VCaP (cell line): ENCODE measurements at regions not wholly inside any gene's neighbourhood (a gene's known extent, or its start where the extent isn't known, plus 50 kb on each side); places are given as distances from the start of the nearest gene placed in this dataset.
"Not testable (repeated sequence)": the region's sequence is repeated elsewhere in the genome, so short reads cannot be mapped to it uniquely, and the experiment has no call there.

ENCODE experiments used
- H3K27ac ChIP-seq: fragments of 450-650 bp; 2 replicates; pipeline ENCODE4 v1.5.1; 2017
- TF ChIP-seq, protein P1 (sequence below): fragments of 450-650 bp; conservative IDR thresholded peaks from 2 replicates; pipeline ENCODE4 v1.5.1; 2017; ENCODE audit warnings: mild to moderate bottlenecking, moderate library complexity

GRCh38 chr5:158506648-158507047 lies 593.1 kb downstream of the EBF1 start:
- no peak overlapping the region for H3K27ac ChIP-seq
- TF ChIP-seq, protein P1, sequence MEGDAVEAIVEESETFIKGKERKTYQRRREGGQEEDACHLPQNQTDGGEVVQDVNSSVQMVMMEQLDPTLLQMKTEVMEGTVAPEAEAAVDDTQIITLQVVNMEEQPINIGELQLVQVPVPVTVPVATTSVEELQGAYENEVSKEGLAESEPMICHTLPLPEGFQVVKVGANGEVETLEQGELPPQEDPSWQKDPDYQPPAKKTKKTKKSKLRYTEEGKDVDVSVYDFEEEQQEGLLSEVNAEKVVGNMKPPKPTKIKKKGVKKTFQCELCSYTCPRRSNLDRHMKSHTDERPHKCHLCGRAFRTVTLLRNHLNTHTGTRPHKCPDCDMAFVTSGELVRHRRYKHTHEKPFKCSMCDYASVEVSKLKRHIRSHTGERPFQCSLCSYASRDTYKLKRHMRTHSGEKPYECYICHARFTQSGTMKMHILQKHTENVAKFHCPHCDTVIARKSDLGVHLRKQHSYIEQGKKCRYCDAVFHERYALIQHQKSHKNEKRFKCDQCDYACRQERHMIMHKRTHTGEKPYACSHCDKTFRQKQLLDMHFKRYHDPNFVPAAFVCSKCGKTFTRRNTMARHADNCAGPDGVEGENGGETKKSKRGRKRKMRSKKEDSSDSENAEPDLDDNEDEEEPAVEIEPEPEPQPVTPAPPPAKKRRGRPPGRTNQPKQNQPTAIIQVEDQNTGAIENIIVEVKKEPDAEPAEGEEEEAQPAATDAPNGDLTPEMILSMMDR: no peak

- no peak overlapping the region for H3K27ac ChIP-seq
- TF ChIP-seq, protein P1: no peak
These were observed 597.0 kb downstream of the EBF1 start for GRCh38 chr5:158502686-158503085.

DNA sequence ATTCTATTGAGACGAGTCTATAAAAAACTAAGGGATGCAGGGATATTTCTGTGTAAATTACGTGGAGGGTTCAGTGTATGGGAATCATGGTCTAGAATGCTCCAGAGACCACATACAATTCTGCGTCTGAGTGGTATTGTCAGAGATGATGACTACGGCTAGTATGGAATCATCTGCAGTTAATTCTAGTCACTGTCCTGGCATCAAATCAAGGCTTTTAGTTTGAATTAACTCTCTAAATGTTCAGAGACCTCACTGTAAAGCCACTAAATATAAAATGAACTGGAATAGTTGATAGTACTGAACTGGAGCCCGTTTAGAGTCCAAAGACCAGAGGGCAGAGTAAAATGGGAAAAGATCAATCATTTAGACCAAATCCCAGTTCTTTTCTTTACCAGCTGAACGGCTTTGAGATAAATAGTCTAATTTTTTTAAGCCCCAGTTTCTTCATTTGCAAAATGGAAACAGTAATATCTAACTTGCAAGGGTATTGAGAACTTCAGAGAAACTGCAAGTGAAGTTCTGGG lies 599.8 kb downstream of the EBF1 start:
- H3K27ac ChIP-seq: no peak overlapping the region
- TF ChIP-seq, protein P1: no peak

DNA sequence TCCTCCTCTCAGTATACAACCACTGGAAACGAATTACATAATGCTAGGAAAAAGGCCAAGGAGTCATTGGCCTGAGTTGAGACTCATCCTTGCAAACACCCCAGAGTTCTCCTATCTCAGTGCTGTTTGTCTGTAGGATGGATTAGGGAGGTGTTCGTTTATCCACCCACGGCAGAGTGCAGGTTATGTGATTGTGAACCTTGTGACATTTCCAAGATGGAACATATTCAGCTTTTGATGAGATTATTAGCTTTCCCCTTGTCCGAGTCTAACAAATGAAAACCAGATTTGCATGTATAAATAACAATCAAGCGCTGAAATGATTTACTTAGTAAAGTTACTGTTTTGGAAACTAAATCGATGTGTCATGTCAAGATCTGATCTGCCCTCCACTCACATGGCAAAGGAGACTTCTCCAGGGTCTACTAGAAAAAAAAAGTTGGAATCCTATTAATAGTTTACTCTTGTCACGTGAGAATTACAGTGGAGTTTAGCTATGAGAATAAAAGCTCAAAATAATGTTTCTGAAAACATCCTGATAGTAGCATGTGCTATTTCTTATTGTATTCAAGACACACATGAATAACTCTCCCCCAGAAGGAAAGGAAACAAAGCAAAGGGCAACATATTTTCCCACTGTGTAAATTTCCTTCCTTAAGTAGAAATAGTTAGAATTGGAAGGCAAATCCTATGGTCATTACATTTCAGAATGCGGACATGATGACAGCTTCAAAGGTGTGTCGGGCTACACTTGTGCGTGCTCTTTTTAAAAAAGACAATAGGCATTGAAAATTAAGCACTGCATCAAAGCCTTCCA lies 600.4 kb downstream of the EBF1 start:
- no peak overlapping the region for H3K27ac ChIP-seq
- TF ChIP-seq, protein P1: no peak

GRCh38 chr5:158496624-158497023 lies 603.1 kb downstream of the EBF1 start:
- H3K27ac ChIP-seq: no peak overlapping the region
- TF ChIP-seq, protein P1: no peak

DNA sequence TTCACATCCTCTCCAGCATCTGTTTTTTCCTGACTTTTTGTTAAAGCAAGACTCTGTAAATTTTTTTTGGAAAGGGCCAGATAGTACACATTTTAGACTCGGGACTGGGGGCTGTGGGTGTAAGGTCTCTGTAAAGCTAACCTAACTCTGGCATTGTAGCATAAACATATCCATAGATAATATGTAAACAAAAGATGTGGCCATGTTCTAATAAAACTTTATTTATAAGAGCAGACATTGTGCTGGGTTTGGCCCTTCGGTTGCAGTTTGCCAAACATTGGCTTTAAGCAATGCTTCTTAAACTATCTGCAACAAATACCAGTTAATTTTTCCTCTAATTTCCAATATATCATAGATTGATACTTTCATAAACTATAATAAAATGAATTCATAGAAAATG lies 605.2 kb downstream of the EBF1 start:
- no peak overlapping the region for H3K27ac ChIP-seq
- TF ChIP-seq, protein P1: no peak

DNA sequence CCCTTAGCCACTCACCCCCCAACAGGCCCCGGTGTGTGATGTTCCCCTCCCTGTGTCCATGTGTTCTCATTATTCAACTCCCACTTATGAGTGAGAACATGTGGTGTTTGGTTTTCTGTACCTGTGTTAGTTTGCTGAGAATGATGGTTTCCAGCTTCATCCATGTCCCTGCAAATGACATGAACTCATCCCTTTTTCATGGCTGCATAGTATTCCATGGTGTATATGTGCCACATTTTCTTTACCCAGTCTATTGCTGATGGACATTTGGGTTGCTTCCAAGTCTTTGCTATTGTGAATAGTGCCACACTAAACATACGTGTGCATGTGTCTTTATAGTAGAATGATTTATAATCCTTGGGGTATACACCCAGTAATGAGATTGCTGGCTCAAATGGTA lies 605.7 kb downstream of the EBF1 start:
- not testable (repeated sequence) for H3K27ac ChIP-seq

GRCh38 chr5:158492841-158493242 lies 606.9 kb downstream of the EBF1 start:
- H3K27ac ChIP-seq: no peak overlapping the region
- TF ChIP-seq, protein P1: no peak
